ENCODE measurements at regions not wholly inside any gene's neighbourhood (a gene's known extent, or its start where the extent isn't known, plus 50 kb on each side); places are given as distances from the start of the nearest gene placed in this dataset.

- WGBS (ENCODE audit: insufficient coverage, insufficient replicate concordance, low lambda C conversion rate, missing lambda C conversion rate), result 100% methylated on average over 1 of the region's 1 CpG
- CTCF ChIA-PET, result no interaction called here
- Histone ChIP-seq H2AFZ (ENCODE audit: control insufficient read depth, low read depth, low read length) (no peak overlapping the region), H3K36me3 (ENCODE audit: control insufficient read depth in 2 of 2, insufficient read depth in 2 of 2, low read length in 1 of 2) (no peaks in the 10 kb centered on the region), H4K20me1 (ENCODE audit: control insufficient read depth, insufficient read depth) (no peaks in the 10 kb centered on the region), H3K79me2 (ENCODE audit: control insufficient read depth, insufficient read depth, low read length) (no peaks in the 10 kb centered on the region), H3K4me1 (ENCODE audit: control insufficient read depth, insufficient read depth, low read length) (no peaks in the 10 kb centered on the region), H3K27ac (ENCODE audit: control insufficient read depth, insufficient read depth) (no peak overlapping the region), H3K9ac (ENCODE audit: control insufficient read depth, insufficient read depth, low read length) (no peak overlapping the region), H3K4me2 (ENCODE audit: control insufficient read depth, insufficient read depth) (no peak overlapping the region), H3K9me3 (replicated peaks; ENCODE audit: control insufficient read depth, insufficient read depth, low read length) (no peaks in the 10 kb centered on the region), H3K27me3 (replicated peaks in 1 of 2; ENCODE audit: control insufficient read depth in 2 of 2, insufficient read depth in 2 of 2, low read length in 1 of 2) (no peaks in the 10 kb centered on the region), H3K4me3 (no peak overlapping the region)
- ATAC-seq (no peak), FAIRE-seq (no peak), DNase-seq (ENCODE audit: low read depth, low spot score) (no peak)
- RAD21 ChIA-PET (ENCODE audit: unreplicated experiment), result no interaction called here
- POLR2A ChIA-PET, result interaction anchor here (0.5 kb wide), 1 partner anchor 234 kb away, joined by 4 read pairs; no protein-coding TSS in a partner anchor
- intact Hi-C loops (cut with micrococcal nuclease; ENCODE audit: unreplicated experiment) (no loop called here), in situ Hi-C loops (cut with MboI) (no loop called here)
- BruUV-seq (replicated peaks), result no TSS peak
- TF ChIP-seq CREM (IDR thresholded peaks at IDR 0.05; ENCODE audit: low read depth) (no peak), LARP7 (IDR thresholded peaks at IDR 0.05) (no peak), CBX5 (IDR thresholded peaks at IDR 0.05; ENCODE audit: low read depth) (no peak), MTA3 (IDR thresholded peaks at IDR 0.05; ENCODE audit: borderline replicate concordance, low read length) (no peak), ZNF217 (IDR thresholded peaks at IDR 0.05) (no peak), PAX8 (IDR thresholded peaks at IDR 0.05) (no peak), ASH2L (IDR thresholded peaks at IDR 0.05; ENCODE audit: borderline replicate concordance, low read depth) (no peak), BCL3 (IDR thresholded peaks at IDR 0.05; ENCODE audit: borderline replicate concordance, insufficient read depth, low read depth, low read length, poor library complexity, severe bottlenecking) (no peak), STAT1 (conservative IDR thresholded peaks at IDR 0.05) (no peak), MXI1 (IDR thresholded peaks at IDR 0.05; ENCODE audit: low read depth, low read length) (no peak), CBFB (IDR thresholded peaks at IDR 0.05; ENCODE audit: low read depth) (no peak), GATAD2B (conservative IDR thresholded peaks at IDR 0.05; ENCODE audit: low read depth) (no peak), ZNF592 (IDR thresholded peaks at IDR 0.05) (no peak), PRDM15 (CRISPR knock-in tag; IDR thresholded peaks at IDR 0.05) (no peak)
- SMC1A ChIA-PET (ENCODE audit: uncharacterized antibody, unreplicated experiment), result interaction anchor here (0.8 kb wide), 1 partner anchor 127 kb away, joined by 3 read pairs; no protein-coding TSS in a partner anchor
Observed at GRCh38 chr13:33459702-33460101, 174.1 kb upstream of the STARD13 start.

All from GM12878 (cell line).